D721Med (cell line): ENCODE measurements at regions not wholly inside any gene's neighbourhood (a gene's known extent, or its start where the extent isn't known, plus 50 kb on each side); places are given as distances from the start of the nearest gene placed in this dataset.

Experiments used
- DNase-seq: peaks from one replicate; pipeline ENCODE4 v3.0.0; 2011; ENCODE audit warnings: low spot score; ENCODE audit not compliant: insufficient read length
- FAIRE-seq: peaks from 2 replicates; lab custom pipeline; 2011; peaks lifted over from hg19 to GRCh38; lab: Jason Lieb, UNC
- CTCF ChIP-seq: IDR thresholded peaks from 2 replicates; pipeline ENCODE4 v1.5.1; 2012; ENCODE audit warnings: mild to moderate bottlenecking, control low read depth; ENCODE audit not compliant: insufficient read depth; ENCODE audit errors: missing control alignments

DNA sequence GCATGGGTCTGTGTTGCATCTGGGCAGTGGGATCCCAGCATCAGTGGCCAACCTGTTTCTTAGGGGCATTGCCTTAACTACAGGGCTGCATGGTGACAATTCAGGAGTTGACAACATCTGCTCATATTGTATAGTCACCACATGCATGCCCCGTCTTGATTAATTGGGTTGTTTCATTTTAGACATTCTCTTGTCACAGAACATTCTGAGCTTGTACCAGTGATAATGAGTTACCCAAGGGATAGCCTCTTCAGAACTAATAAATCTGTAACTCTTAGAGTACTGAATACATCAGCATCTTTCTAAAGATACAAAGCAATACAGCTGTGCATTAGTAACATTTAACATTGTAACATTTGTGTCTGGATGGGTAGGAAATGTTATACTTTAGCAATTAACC is 426.5 kb upstream of the CD180 start:
- no peak for DNase-seq
- no peak for FAIRE-seq
- TF ChIP-seq CTCF = no peak

DNA sequence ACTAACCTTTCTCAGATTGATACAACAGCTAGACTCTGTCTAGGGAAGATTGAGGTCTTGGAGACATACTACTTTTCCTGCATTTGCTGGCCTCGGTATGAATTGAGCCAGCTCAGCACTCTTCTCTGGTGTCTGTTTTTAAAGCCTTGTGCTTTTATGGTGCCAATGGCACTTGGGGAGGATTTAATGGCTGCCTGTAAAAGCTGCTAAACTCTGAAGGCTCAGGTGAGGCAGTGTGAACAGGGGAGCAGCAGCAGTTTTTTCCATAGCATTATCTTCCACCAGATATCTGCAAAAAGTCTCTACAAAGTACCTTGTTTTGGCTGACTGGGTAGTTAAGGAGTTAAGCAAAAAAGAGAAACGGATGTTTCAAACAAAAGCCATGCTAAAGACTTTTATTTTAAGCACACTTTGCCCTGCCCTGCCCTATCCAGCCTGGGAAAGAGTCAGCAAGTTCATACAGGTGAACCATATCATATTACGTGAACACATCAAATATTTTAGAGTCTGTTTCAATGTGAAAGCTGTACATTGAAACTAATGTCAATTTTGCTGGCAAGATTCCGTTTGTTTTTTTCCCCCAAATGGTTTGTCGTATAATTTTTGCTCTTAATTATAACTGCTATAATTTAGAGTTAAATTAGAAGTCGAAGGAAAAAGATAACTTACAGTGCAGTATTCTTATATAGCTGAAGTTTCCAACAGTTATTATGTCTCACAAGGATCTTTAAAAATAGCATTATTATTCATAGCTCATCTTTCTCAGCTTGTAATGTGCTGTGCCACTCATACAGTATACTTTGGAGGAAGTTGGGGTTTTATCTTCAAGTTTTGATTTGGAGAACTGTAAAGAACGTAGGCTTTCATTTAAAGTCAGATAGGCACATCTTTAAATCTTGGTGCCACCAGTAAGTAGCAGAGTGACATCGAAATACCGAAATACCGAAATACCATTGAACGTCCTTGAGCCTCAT is 424.1 kb upstream of the CD180 start:
- no peak for FAIRE-seq
- no peak for TF ChIP-seq CTCF
- DNase-seq = no peak

DNA sequence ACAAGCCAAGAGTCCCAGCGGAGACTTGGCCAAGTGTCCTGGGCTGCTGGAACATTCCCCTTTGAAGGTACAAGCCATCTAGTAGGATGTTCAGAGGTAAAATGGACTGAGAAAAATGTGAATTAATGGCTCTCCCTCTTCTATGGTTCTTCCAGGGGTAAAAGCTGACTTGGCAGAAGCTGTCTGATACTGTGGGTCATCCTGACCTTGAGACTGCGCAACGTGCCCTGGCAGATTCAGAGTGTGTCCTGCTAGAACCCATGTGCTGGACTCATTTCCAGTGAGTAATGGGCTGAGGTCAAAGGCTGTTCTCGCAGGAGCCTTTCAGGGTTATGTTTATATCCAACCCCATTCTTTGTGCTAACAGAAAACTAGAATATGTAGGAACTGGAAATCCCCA is 423.0 kb upstream of the CD180 start:
- FAIRE-seq (no peak), DNase-seq (no peak)
- TF ChIP-seq CTCF = no peak

DNA sequence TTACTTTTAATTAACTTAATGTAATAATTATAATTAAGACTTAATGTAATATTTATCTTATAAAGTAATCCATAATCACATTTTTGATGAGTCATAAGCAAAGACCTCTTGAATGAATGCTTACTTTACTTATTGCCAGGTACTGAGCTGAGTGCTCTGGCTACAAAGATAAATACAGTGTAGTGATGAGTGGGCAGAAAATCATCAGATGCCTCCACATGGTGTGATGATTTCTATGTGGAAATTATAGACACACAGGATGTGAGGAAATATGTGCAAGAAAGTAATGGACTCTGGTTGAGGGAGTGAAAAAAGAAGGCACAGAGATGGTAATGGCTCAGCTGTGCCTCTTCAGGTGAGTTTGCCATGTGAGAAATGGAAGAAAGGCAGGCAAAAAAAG is 422.6 kb upstream of the CD180 start:
- DNase-seq (no peak), FAIRE-seq (no peak)
- TF ChIP-seq CTCF = no peak

GRCh38 chr5:67617051-67617450 is 420.5 kb upstream of the CD180 start:
- DNase-seq (no peak), FAIRE-seq (no peak)
- TF ChIP-seq CTCF = no peak

DNA sequence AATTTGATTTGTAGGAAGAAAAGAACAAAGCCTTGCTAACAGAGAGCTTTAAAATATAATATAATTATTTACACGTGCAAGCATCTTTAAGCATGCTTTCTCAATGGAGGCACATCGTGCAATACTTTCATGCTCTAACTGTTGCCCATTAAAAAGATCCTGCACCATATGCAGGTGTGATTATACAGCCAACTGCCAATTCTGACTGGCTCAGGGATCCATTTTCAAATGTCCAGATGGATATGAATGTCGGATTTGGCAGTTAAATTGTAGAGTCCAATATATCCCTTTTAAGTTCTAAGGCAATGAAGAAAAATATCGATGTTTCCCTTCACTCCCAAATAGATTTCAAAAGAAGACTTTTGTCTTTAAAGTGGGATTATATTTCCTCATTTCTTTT is 416.4 kb upstream of the CD180 start:
- no peak for DNase-seq
- TF ChIP-seq CTCF = no peak

More for the DNA sequence above, 416.4 kb upstream of the CD180 start:
- FAIRE-seq = no peak
